ENCODE measurements at regions not wholly inside any gene's neighbourhood (a gene's known extent, or its start where the extent isn't known, plus 50 kb on each side); places are given as distances from the start of the nearest gene placed in this dataset.

DNA sequence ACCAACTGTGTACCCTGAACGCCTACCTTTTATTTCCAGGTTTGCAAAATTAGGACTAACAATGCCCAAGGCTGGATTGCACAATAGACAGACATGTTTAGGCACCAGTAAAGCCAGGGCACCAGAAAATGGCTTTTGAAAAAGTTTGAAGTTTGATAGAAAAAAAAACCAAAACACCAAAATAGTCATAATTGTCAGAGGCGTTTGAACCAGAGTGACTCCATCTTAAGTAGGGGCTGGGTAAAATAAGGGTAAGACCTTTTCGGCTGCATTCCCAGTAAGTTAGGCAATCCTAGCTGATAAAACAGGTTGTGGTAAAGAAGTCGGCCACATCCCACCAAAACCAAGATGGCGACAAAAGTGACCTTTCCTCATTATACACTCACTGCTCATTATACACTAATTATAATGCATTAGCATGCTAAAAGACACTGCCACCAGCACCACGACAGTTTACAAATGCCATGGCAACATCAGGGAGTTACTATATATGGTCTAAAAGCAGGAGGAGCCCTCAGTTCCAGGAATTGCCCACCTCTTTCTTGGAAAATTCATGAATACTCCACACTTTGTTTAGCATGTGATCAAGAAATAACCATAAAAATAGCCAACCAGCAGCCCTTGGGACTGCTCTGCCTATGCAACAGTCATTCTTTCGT lies 71.2 kb upstream of the EPCAM start:
- intact Hi-C loops (cut with micrococcal nuclease; ENCODE audit: unreplicated experiment) = no loop called here
- WGBS (ENCODE audit: insufficient coverage, insufficient replicate concordance, low lambda C conversion rate, missing lambda C conversion rate) = 83% methylated on average over 7 of the region's 7 CpGs
- FAIRE-seq = no peak

More for the DNA sequence above, 71.2 kb upstream of the EPCAM start:
- H3K79me2 ChIP-seq (ENCODE audit: control insufficient read depth, insufficient read depth, low read length) = no peaks in the 10 kb centered on the region
- H3K27ac ChIP-seq (ENCODE audit: control insufficient read depth, insufficient read depth) = no peak overlapping the region
- SMC1A ChIA-PET (ENCODE audit: uncharacterized antibody, unreplicated experiment) = interaction anchor here (1.2 to 3.1 kb wide), 2 partner anchors 9 to 12 kb away, joined by 4 to 15 read pairs; no protein-coding TSS in a partner anchor
- no peaks in the 10 kb centered on the region for H3K27me3 ChIP-seq (replicated peaks in 1 of 2; ENCODE audit: control insufficient read depth in 2 of 2, insufficient read depth in 2 of 2, low read length in 1 of 2)
- H3K9ac ChIP-seq (ENCODE audit: control insufficient read depth, insufficient read depth, low read length) = no peak overlapping the region
- BruUV-seq (replicated peaks) = no TSS peak
- no peaks in the 10 kb centered on the region for H4K20me1 ChIP-seq (ENCODE audit: control insufficient read depth, insufficient read depth)
- H3K36me3 ChIP-seq (ENCODE audit: control insufficient read depth in 2 of 2, insufficient read depth in 2 of 2, low read length in 1 of 2) = no peaks in the 10 kb centered on the region
- ATAC-seq (no peak), DNase-seq (ENCODE audit: low read depth, low spot score) (no peak)
- POLR2A ChIA-PET = no interaction called here
- in situ Hi-C loops (cut with MboI) = no loop called here
- no peak overlapping the region for H3K4me2 ChIP-seq (ENCODE audit: control insufficient read depth, insufficient read depth)
- H3K9me3 ChIP-seq (replicated peaks; ENCODE audit: control insufficient read depth, insufficient read depth, low read length) = no peaks in the 10 kb centered on the region
- H3K4me1 ChIP-seq (ENCODE audit: control insufficient read depth, insufficient read depth, low read length) = peaks cover 21% of the 10 kb centered on the region
- no peak overlapping the region for H2AFZ ChIP-seq (ENCODE audit: control insufficient read depth, low read depth, low read length)
- RAD21 ChIA-PET (ENCODE audit: unreplicated experiment) = no interaction called here
- CTCF ChIA-PET = interaction anchor here (1.2 kb wide), 1 partner anchor 315 kb away, joined by 4 read pairs; no protein-coding TSS in a partner anchor
- no peak overlapping the region for H3K4me3 ChIP-seq
- no peak for TF ChIP-seq TCF3 (IDR thresholded peaks at IDR 0.05; ENCODE audit: borderline replicate concordance, insufficient read depth, low read depth, low read length)
- TF ChIP-seq POLR2A (IDR thresholded peaks at IDR 0.05; ENCODE audit: low read depth, low read length) = no peak
- TF ChIP-seq YBX1 (IDR thresholded peaks at IDR 0.05) = no peak
- TF ChIP-seq PAX8 (IDR thresholded peaks at IDR 0.05) = no peak
- TF ChIP-seq ZNF24 (IDR thresholded peaks at IDR 0.05) = no peak
- no peak for TF ChIP-seq MTA2 (IDR thresholded peaks at IDR 0.05; ENCODE audit: low read depth)
- no peak for TF ChIP-seq SRF (IDR thresholded peaks at IDR 0.05; ENCODE audit: low read depth in 2 of 2, low read length in 2 of 2)
- TF ChIP-seq PAX5 (IDR thresholded peaks at IDR 0.05; ENCODE audit: borderline replicate concordance, low read depth, low read length) = no peak
- no peak for TF ChIP-seq TAF1 (IDR thresholded peaks at IDR 0.05; ENCODE audit: borderline replicate concordance, low read depth, low read length)
- TF ChIP-seq ZNF217 (IDR thresholded peaks at IDR 0.05) = no peak
- TF ChIP-seq BCL3 (IDR thresholded peaks at IDR 0.05; ENCODE audit: borderline replicate concordance, insufficient read depth, low read depth, low read length, poor library complexity, severe bottlenecking) = no peak
- TF ChIP-seq, protein P1, sequence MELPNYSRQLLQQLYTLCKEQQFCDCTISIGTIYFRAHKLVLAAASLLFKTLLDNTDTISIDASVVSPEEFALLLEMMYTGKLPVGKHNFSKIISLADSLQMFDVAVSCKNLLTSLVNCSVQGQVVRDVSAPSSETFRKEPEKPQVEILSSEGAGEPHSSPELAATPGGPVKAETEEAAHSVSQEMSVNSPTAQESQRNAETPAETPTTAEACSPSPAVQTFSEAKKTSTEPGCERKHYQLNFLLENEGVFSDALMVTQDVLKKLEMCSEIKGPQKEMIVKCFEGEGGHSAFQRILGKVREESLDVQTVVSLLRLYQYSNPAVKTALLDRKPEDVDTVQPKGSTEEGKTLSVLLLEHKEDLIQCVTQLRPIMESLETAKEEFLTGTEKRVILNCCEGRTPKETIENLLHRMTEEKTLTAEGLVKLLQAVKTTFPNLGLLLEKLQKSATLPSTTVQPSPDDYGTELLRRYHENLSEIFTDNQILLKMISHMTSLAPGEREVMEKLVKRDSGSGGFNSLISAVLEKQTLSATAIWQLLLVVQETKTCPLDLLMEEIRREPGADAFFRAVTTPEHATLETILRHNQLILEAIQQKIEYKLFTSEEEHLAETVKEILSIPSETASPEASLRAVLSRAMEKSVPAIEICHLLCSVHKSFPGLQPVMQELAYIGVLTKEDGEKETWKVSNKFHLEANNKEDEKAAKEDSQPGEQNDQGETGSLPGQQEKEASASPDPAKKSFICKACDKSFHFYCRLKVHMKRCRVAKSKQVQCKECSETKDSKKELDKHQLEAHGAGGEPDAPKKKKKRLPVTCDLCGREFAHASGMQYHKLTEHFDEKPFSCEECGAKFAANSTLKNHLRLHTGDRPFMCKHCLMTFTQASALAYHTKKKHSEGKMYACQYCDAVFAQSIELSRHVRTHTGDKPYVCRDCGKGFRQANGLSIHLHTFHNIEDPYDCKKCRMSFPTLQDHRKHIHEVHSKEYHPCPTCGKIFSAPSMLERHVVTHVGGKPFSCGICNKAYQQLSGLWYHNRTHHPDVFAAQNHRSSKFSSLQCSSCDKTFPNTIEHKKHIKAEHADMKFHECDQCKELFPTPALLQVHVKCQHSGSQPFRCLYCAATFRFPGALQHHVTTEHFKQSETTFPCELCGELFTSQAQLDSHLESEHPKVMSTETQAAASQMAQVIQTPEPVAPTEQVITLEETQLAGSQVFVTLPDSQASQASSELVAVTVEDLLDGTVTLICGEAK (IDR thresholded peaks at IDR 0.05; ENCODE audit: borderline replicate concordance) = no peak
- TF ChIP-seq NR2C2 (IDR thresholded peaks at IDR 0.05; ENCODE audit: borderline replicate concordance, control insufficient read depth, insufficient read length, low read depth) = no peak
- TF ChIP-seq NR2F1 (conservative IDR thresholded peaks at IDR 0.05) = no peak
- no peak for TF ChIP-seq TBL1XR1 (IDR thresholded peaks at IDR 0.05; ENCODE audit: low read depth, low read length)
- TF ChIP-seq BMI1 (IDR thresholded peaks at IDR 0.05; ENCODE audit: borderline replicate concordance) = no peak
- TF ChIP-seq RUNX3 (IDR thresholded peaks at IDR 0.05; ENCODE audit: low read length) = no peak
- TF ChIP-seq FOXM1 (IDR thresholded peaks at IDR 0.05; ENCODE audit: low read depth, low read length) = no peak
- no peak for TF ChIP-seq MLLT1 (IDR thresholded peaks at IDR 0.05)
- no peak for TF ChIP-seq RBBP5 (conservative IDR thresholded peaks at IDR 0.05)

All from GM12878 (cell line).